ENCODE measurements at regions not wholly inside any gene's neighbourhood (a gene's known extent, or its start where the extent isn't known, plus 50 kb on each side); places are given as distances from the start of the nearest gene placed in this dataset.

DNA sequence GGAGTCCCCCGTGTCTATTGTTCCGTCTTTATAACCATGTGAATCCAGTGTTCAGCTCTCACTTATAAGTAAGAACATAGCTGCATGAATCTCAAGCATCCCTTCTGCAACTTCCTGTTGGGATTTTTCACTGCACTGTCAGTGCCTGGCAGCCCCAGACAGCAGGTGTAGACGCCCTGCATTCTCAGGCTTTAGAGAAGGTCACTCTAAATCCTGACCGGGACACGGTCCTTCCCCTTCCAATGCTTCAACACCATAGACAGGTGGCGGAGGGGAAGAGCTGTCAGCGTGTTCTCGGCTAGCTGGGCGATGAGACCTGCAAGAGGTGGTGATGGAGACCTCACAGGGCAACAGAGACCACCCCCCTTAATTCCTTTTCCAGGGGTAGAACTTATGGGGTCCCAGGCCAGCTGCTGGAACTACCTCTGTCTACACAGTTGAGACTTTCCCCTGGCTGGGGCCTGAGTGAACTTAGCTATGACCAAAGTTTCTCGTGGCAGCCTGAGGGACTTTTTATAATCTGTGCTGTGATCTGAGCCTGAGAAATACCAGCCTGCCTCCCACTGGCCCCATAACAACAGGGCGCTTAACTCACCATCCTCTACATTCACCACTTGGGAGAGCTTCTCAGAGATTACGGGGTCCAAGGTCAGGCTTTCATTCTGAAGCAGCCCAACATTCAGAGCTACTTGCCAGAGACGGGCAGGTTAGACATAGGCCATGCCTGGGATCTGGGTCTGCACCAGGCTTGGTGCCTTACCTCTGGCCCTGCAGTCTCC, 143.2 kb upstream of the TNRC6C start:
- TF ChIP-seq, protein P1, sequence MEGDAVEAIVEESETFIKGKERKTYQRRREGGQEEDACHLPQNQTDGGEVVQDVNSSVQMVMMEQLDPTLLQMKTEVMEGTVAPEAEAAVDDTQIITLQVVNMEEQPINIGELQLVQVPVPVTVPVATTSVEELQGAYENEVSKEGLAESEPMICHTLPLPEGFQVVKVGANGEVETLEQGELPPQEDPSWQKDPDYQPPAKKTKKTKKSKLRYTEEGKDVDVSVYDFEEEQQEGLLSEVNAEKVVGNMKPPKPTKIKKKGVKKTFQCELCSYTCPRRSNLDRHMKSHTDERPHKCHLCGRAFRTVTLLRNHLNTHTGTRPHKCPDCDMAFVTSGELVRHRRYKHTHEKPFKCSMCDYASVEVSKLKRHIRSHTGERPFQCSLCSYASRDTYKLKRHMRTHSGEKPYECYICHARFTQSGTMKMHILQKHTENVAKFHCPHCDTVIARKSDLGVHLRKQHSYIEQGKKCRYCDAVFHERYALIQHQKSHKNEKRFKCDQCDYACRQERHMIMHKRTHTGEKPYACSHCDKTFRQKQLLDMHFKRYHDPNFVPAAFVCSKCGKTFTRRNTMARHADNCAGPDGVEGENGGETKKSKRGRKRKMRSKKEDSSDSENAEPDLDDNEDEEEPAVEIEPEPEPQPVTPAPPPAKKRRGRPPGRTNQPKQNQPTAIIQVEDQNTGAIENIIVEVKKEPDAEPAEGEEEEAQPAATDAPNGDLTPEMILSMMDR (conservative IDR thresholded peaks at IDR 0.05), result no peak
- no peak for TF ChIP-seq EZH2 (IDR thresholded peaks at IDR 0.05; ENCODE audit: low read depth)
